Vagina (tissue), 2 donors: ENCODE measurements at regions not wholly inside any gene's neighbourhood (a gene's known extent, or its start where the extent isn't known, plus 50 kb on each side); places are given as distances from the start of the nearest gene placed in this dataset.
"Not testable (repeated sequence)": the region's sequence is repeated elsewhere in the genome, so short reads cannot be mapped to it uniquely, and the experiment has no call there.

Experiments
- DNase-seq, 2 donors: peaks; one replicate each; pipeline ENCODE4 v3.0.0-alpha.2; 2017; ENCODE audit errors: extremely low spot score in 2 of 2
- H3K27ac ChIP-seq: fragments of 200-600 bp; sonication (generic); one replicate; pipeline ENCODE4 v1.5.1; 2019
- H3K27me3 ChIP-seq: fragments of 200-600 bp; sonication (generic); one replicate; pipeline ENCODE4 v1.5.1; 2019
- H3K36me3 ChIP-seq, 2 donors: fragments of 200-600 bp; sonication (generic); one replicate each; pipeline ENCODE4 v1.5.1; 2017 to 2019
- H3K4me1 ChIP-seq: fragments of 200-600 bp; sonication (generic); one replicate; pipeline ENCODE4 v1.5.1; 2019
- H3K4me3 ChIP-seq, 2 donors: fragments of 200-600 bp; sonication (generic); 1 replicate in 1 of 2; 2 replicates in 1 of 2; pipeline ENCODE4 v1.5.1; 2016 to 2019
- H3K9me3 ChIP-seq: fragments of 200-600 bp; sonication (generic); one replicate; pipeline ENCODE4 v1.5.1; 2019
- POLR2A ChIP-seq, 2 donors: fragments of 450-650 bp; IDR thresholded peaks; one replicate each; pipeline ENCODE4 v1.6.1; 2017; ENCODE audit warnings: antibody characterized with exemption in 2 of 2, mild to moderate bottlenecking in 2 of 2, moderate library complexity in 2 of 2
- POLR2AphosphoS5 ChIP-seq, 2 donors: sonication (generic); formaldehyde crosslinking; IDR thresholded peaks; one replicate each; pipeline ENCODE4 v1.9.0; 2017; ENCODE audit warnings: antibody characterized with exemption in 2 of 2, mild to moderate bottlenecking in 2 of 2, low read depth in 1 of 2; ENCODE audit not compliant: insufficient read depth in 1 of 2
- intact Hi-C: fragments of 100-400 bp; cut with DNase I; formaldehyde crosslinking; loops from one replicate; pipeline ENCODE4 v1.15.1; 2023
- TF ChIP-seq, protein P1 (sequence below), 3 experiments: fragments of 450-650 bp in 2 of 3; fragments of 200-600 bp in 1 of 3; sonication (generic) in 1 of 3; IDR thresholded peaks; one replicate each; pipeline ENCODE4 v1.5.1; 2017 to 2019; ENCODE audit warnings: antibody characterized with exemption in 3 of 3, mild to moderate bottlenecking in 2 of 3, moderate library complexity in 2 of 3

GRCh38 chr3:159252772-159253384, 451.0 kb downstream of the MFSD1 start:
- Histone ChIP-seq H3K4me1 (no peaks in the 10 kb centered on the region), H3K27ac (no peak overlapping the region), H3K4me3 (no peak overlapping the region), H3K9me3 (peaks cover 4% of the 10 kb centered on the region), H3K36me3 (no peaks in the 10 kb centered on the region), H3K27me3 (no peaks in the 10 kb centered on the region)
- no peak for DNase-seq
- TF ChIP-seq, protein P1, sequence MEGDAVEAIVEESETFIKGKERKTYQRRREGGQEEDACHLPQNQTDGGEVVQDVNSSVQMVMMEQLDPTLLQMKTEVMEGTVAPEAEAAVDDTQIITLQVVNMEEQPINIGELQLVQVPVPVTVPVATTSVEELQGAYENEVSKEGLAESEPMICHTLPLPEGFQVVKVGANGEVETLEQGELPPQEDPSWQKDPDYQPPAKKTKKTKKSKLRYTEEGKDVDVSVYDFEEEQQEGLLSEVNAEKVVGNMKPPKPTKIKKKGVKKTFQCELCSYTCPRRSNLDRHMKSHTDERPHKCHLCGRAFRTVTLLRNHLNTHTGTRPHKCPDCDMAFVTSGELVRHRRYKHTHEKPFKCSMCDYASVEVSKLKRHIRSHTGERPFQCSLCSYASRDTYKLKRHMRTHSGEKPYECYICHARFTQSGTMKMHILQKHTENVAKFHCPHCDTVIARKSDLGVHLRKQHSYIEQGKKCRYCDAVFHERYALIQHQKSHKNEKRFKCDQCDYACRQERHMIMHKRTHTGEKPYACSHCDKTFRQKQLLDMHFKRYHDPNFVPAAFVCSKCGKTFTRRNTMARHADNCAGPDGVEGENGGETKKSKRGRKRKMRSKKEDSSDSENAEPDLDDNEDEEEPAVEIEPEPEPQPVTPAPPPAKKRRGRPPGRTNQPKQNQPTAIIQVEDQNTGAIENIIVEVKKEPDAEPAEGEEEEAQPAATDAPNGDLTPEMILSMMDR (IDR thresholded peaks at IDR 0.05) = no peak
- no peak for TF ChIP-seq POLR2A (IDR thresholded peaks at IDR 0.05)
- TF ChIP-seq POLR2AphosphoS5 (IDR thresholded peaks at IDR 0.05; ENCODE audit: insufficient read depth in 1 of 2, low read depth in 1 of 2) = no peak
- intact Hi-C loops = no loop called here

GRCh38 chr3:159253860-159254259, 452.0 kb downstream of the MFSD1 start:
- Histone ChIP-seq H3K4me3 (no peak overlapping the region), H3K4me1 (no peaks in the 10 kb centered on the region), H3K36me3 (no peaks in the 10 kb centered on the region), H3K27me3 (no peaks in the 10 kb centered on the region), H3K9me3 (peaks cover 4% of the 10 kb centered on the region), H3K27ac (no peak overlapping the region)
- no peak for DNase-seq
- TF ChIP-seq POLR2AphosphoS5 (IDR thresholded peaks at IDR 0.05; ENCODE audit: insufficient read depth in 1 of 2, low read depth in 1 of 2) = no peak
- TF ChIP-seq POLR2A (IDR thresholded peaks at IDR 0.05) = no peak
- TF ChIP-seq, protein P1 (IDR thresholded peaks at IDR 0.05) = no peak
- intact Hi-C loops = no loop called here

- no peak for TF ChIP-seq POLR2A (IDR thresholded peaks at IDR 0.05)
- TF ChIP-seq, protein P1 (IDR thresholded peaks at IDR 0.05) = no peak
- no peak for TF ChIP-seq POLR2AphosphoS5 (IDR thresholded peaks at IDR 0.05; ENCODE audit: insufficient read depth in 1 of 2, low read depth in 1 of 2)
- no peak overlapping the region for H3K4me3 ChIP-seq
- no peak overlapping the region for H3K27ac ChIP-seq
- no peaks in the 10 kb centered on the region for H3K36me3 ChIP-seq
- intact Hi-C loops = loop anchor here (5.0 kb wide), 2 partner anchors 416 to 564 kb away; no protein-coding TSS in a partner anchor
- no peaks in the 10 kb centered on the region for H3K4me1 ChIP-seq
- no peaks in the 10 kb centered on the region for H3K27me3 ChIP-seq
- DNase-seq = no peak
- no peaks in the 10 kb centered on the region for H3K9me3 ChIP-seq
These were observed 456.1 kb downstream of the MFSD1 start for GRCh38 chr3:159257954-159258353.

- H3K27me3 ChIP-seq = no peaks in the 10 kb centered on the region
- H3K4me3 ChIP-seq = no peak overlapping the region
- H3K4me1 ChIP-seq = no peaks in the 10 kb centered on the region
- H3K27ac ChIP-seq = no peak overlapping the region
- H3K36me3 ChIP-seq = no peaks in the 10 kb centered on the region
- H3K9me3 ChIP-seq = no peaks in the 10 kb centered on the region
- DNase-seq = no peak
- TF ChIP-seq POLR2AphosphoS5 (IDR thresholded peaks at IDR 0.05; ENCODE audit: insufficient read depth in 1 of 2, low read depth in 1 of 2) (no peak), POLR2A (IDR thresholded peaks at IDR 0.05) (no peak)
- TF ChIP-seq, protein P1 (IDR thresholded peaks at IDR 0.05) = no peak
- intact Hi-C loops = loop anchor here (5.0 kb wide), 2 partner anchors 417 to 563 kb away; no protein-coding TSS in a partner anchor
These were observed 457.1 kb downstream of the MFSD1 start for GRCh38 chr3:159258934-159259333.

DNA sequence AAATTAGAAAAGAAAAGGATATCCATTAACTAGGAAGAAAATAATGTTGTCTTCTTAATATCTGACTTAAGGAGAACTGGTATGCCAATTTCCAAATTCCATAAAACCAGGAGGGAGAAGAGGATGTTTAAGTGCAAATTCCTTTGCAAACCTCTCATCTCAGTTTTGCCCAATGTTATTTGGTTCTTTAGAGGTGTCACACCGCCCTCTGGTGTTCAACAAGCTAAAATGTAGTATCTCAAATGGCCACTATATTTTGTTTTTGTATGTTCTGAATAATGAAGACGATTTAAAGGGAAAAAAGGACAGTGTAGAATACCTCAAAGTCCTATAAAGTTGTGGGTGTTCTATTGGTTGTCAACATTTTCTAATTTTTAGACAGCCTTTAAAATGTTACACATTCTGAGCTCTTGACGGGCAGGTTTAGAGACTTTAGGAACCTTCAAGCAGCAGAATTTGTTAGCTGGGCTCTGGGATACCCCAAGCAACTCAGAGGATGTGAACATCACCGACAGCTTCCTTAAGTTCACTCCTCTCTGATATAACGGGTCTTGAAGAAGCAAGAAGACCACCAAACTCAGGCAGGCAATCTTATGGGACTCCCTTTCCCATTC, 458.3 kb downstream of the MFSD1 start:
- TF ChIP-seq, protein P1 (IDR thresholded peaks at IDR 0.05) = peak; percentile 66 to 84 (median 67)
- TF ChIP-seq POLR2AphosphoS5 (IDR thresholded peaks at IDR 0.05; ENCODE audit: insufficient read depth in 1 of 2, low read depth in 1 of 2) (no peak), POLR2A (IDR thresholded peaks at IDR 0.05) (no peak)
- no peak overlapping the region for H3K27ac ChIP-seq
- H3K4me3 ChIP-seq = no peak overlapping the region
- no peaks in the 10 kb centered on the region for H3K36me3 ChIP-seq
- H3K4me1 ChIP-seq = no peaks in the 10 kb centered on the region
- no peaks in the 10 kb centered on the region for H3K9me3 ChIP-seq
- DNase-seq = no peak
- intact Hi-C loops = loop anchor here (10.0 kb wide), 1 partner anchor 545 kb away; no protein-coding TSS in a partner anchor
- H3K27me3 ChIP-seq = no peaks in the 10 kb centered on the region

DNA sequence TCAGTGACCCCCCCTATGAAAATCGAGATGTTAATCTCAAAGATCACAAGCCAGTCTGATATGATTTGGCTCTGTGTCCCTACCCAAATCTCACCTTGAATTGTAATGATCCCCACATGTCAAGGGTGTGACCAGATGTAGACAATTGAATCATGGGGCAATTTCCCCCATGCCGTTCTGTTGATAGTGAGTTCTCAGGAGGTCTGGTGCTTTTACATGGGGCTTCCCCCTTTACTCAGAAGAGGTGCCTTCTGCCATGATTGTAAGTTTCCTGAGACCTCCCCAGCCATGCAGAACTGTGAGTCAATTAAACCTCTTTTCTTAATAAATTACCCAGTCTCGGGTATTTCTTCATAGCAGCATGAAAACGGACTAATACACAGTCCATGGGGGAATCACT, 459.5 kb downstream of the MFSD1 start:
- not testable (repeated sequence) for DNase-seq, H3K4me3 ChIP-seq, H3K27me3 ChIP-seq, H3K36me3 ChIP-seq, H3K4me1 ChIP-seq, H3K9me3 ChIP-seq, H3K27ac ChIP-seq
- intact Hi-C loops = loop anchor here (10.0 kb wide), 1 partner anchor 543 kb away; no protein-coding TSS in a partner anchor
